ENCODE measurements at regions not wholly inside any gene's neighbourhood (a gene's known extent, or its start where the extent isn't known, plus 50 kb on each side); places are given as distances from the start of the nearest gene placed in this dataset.

DNA sequence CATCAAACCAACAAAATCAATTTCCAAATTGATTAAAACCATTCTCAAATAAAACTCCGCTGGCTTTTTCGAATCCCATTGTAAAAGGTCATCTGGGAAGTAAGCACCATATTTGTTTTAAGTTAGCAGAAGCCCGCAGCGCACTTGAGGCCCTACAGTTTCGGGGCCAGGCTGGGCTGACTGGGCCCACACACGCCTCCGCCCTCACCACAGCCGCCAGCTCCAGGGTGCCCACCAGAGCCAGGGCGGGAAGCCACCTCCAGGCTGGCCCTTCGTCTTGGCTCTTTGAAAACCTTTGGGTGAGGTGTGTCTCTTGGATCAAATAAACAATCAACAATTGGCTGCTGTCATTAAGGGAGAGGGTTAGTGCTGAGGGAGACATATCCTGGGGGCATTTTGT, 133.3 kb downstream of the SOX1 start:
- ATAC-seq (ENCODE audit: poor library complexity) (no peak), DNase-seq (no peak)
- peaks cover 8 to 14% of the 10 kb centered on the region in 2 experiments for H3K27me3 ChIP-seq (ENCODE audit: control insufficient read depth in 1 of 2, insufficient read depth in 2 of 2, low read length in 2 of 2)
- intact Hi-C loops (cut with DNase I, micrococcal nuclease), result no loop called here
- H3K27ac ChIP-seq (ENCODE audit: low read depth in 1 of 2, low read length in 2 of 2), result no peak overlapping the region
- no peaks in the 10 kb centered on the region for H3K9me3 ChIP-seq (ENCODE audit: control insufficient read depth in 1 of 2, insufficient read depth in 1 of 2, low read length in 2 of 2)
- no peak overlapping the region for H3K4me3 ChIP-seq (ENCODE audit: low read length)
- TF ChIP-seq, protein P1, sequence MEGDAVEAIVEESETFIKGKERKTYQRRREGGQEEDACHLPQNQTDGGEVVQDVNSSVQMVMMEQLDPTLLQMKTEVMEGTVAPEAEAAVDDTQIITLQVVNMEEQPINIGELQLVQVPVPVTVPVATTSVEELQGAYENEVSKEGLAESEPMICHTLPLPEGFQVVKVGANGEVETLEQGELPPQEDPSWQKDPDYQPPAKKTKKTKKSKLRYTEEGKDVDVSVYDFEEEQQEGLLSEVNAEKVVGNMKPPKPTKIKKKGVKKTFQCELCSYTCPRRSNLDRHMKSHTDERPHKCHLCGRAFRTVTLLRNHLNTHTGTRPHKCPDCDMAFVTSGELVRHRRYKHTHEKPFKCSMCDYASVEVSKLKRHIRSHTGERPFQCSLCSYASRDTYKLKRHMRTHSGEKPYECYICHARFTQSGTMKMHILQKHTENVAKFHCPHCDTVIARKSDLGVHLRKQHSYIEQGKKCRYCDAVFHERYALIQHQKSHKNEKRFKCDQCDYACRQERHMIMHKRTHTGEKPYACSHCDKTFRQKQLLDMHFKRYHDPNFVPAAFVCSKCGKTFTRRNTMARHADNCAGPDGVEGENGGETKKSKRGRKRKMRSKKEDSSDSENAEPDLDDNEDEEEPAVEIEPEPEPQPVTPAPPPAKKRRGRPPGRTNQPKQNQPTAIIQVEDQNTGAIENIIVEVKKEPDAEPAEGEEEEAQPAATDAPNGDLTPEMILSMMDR (IDR thresholded peaks at IDR 0.05), result no peak
- H3K4me3 Mint-ChIP-seq, result no peak overlapping the region
- no peak overlapping the region for H3K27ac Mint-ChIP-seq
- no peaks in the 10 kb centered on the region for H3K36me3 Mint-ChIP-seq (ENCODE audit: low read depth)
- ChIA-PET CTCF (no interaction called here), POLR2A (no interaction called here)
- H3K9me3 Mint-ChIP-seq, result peaks cover 2% of the 10 kb centered on the region
- H3K4me1 Mint-ChIP-seq (ENCODE audit: low read depth), result no peaks in the 10 kb centered on the region
- H3K36me3 ChIP-seq (ENCODE audit: insufficient read depth, low read length), result no peaks in the 10 kb centered on the region
- H3K4me1 ChIP-seq (ENCODE audit: insufficient read depth, low read length), result no peaks in the 10 kb centered on the region
- peaks cover 29% of the 10 kb centered on the region for H3K27me3 Mint-ChIP-seq

DNA sequence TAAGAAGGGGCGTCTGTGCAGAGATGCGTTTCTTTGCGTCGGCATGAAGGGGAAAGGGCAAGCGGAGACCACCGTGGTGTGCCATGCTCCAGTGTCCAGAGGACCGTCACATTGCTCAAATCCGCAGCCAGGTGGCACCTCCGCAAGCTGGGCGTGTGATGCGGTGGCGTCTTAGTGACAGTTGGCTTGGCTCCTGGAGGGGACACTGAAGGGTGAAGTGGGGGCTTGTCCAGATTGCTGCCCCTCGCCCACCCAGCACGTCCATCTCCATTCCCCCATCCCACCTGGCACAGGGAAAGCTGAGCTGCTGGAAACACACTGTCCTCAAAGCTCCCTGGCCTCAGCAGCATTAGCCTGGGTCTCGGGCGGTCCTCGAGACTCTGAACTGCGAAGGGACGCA, 135.3 kb downstream of the SOX1 start:
- Mint-ChIP-seq H3K4me3 (no peak overlapping the region), H3K9me3 (no peaks in the 10 kb centered on the region), H3K4me1 (ENCODE audit: low read depth) (no peaks in the 10 kb centered on the region), H3K27ac (no peak overlapping the region), H3K36me3 (ENCODE audit: low read depth) (no peaks in the 10 kb centered on the region), H3K27me3 (peaks cover 49% of the 10 kb centered on the region)
- H3K4me3 ChIP-seq (ENCODE audit: low read length), result no peak overlapping the region
- CTCF ChIA-PET, result no interaction called here
- H3K9me3 ChIP-seq (ENCODE audit: control insufficient read depth in 1 of 2, insufficient read depth in 1 of 2, low read length in 2 of 2), result no peaks in the 10 kb centered on the region
- DNase-seq (no peak), ATAC-seq (ENCODE audit: poor library complexity) (no peak)
- H3K4me1 ChIP-seq (ENCODE audit: insufficient read depth, low read length), result no peaks in the 10 kb centered on the region
- no peaks in the 10 kb centered on the region for H3K36me3 ChIP-seq (ENCODE audit: insufficient read depth, low read length)
- TF ChIP-seq, protein P1 (IDR thresholded peaks at IDR 0.05), result no peak
- no peak overlapping the region for H3K27ac ChIP-seq (ENCODE audit: low read depth in 1 of 2, low read length in 2 of 2)
- POLR2A ChIA-PET, result no interaction called here
- peaks cover 14 to 20% of the 10 kb centered on the region in 2 experiments for H3K27me3 ChIP-seq (ENCODE audit: control insufficient read depth in 1 of 2, insufficient read depth in 2 of 2, low read length in 2 of 2)
- intact Hi-C loops (cut with DNase I, micrococcal nuclease), result no loop called here

DNA sequence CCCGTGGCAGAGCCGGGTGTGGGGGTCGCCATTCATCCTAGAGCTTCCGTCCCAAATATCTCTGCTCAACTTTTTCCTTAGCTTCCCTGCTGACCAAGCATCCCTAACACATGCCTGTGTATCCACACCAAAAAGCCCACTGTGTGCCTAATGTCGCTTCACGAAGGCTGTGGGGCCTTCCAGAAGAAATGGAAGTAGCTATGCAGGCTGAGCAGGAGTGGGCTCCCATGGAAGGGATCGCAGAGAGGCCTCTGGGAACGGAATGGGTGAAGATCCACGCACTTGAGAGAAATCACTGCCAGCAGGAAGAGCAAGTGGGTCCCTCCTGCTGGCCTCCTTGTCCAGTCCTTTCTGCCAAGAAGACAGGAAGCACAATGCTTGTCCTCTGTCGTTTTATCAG, 136.0 kb downstream of the SOX1 start:
- H3K4me1 Mint-ChIP-seq (ENCODE audit: low read depth), result no peaks in the 10 kb centered on the region
- peaks cover 56% of the 10 kb centered on the region for H3K27me3 Mint-ChIP-seq
- no peak overlapping the region for H3K4me3 Mint-ChIP-seq
- ChIA-PET POLR2A (no interaction called here), CTCF (no interaction called here)
- H3K36me3 Mint-ChIP-seq (ENCODE audit: low read depth), result no peaks in the 10 kb centered on the region
- intact Hi-C loops (cut with DNase I, micrococcal nuclease), result no loop called here
- H3K27ac Mint-ChIP-seq, result no peak overlapping the region
- TF ChIP-seq, protein P1 (IDR thresholded peaks at IDR 0.05), result no peak
- no peaks in the 10 kb centered on the region for H3K9me3 Mint-ChIP-seq
- ATAC-seq (ENCODE audit: poor library complexity), result no peak
- no peaks in the 10 kb centered on the region for H3K9me3 ChIP-seq (ENCODE audit: control insufficient read depth in 1 of 2, insufficient read depth in 1 of 2, low read length in 2 of 2)
- H3K27ac ChIP-seq (ENCODE audit: low read depth in 1 of 2, low read length in 2 of 2), result no peak overlapping the region
- H3K4me1 ChIP-seq (ENCODE audit: insufficient read depth, low read length), result no peaks in the 10 kb centered on the region
- H3K36me3 ChIP-seq (ENCODE audit: insufficient read depth, low read length), result no peaks in the 10 kb centered on the region
- H3K27me3 ChIP-seq (ENCODE audit: control insufficient read depth in 1 of 2, insufficient read depth in 2 of 2, low read length in 2 of 2), result peaks cover 20 to 25% of the 10 kb centered on the region in 2 experiments
- no peak for DNase-seq
- H3K4me3 ChIP-seq (ENCODE audit: low read length), result no peak overlapping the region

Measured in CD4-positive, alpha-beta T cell (primary cell).